ENCODE measurements at regions not wholly inside any gene's neighbourhood (a gene's known extent, or its start where the extent isn't known, plus 50 kb on each side); places are given as distances from the start of the nearest gene placed in this dataset.

- POLR2A ChIA-PET (ENCODE audit: partially characterized antibody) = no interaction called here
- 34% methylated on average over 7 of the region's 7 CpGs; no CpG with 5 or more reads in 1 of the 2 experiments for WGBS, 2 experiments (ENCODE audit: extremely low coverage in 1 of 2, insufficient coverage in 1 of 2, insufficient read length in 1 of 2, insufficient replicate concordance in 2 of 2, low coverage in 1 of 2, low lambda C conversion rate in 2 of 2, missing lambda C conversion rate in 1 of 2)
- Histone ChIP-seq H3K9me3 (ENCODE audit: insufficient read depth in 2 of 2, low read depth in 1 of 2, low read length in 1 of 2) (peaks cover 1 to 3% of the 10 kb centered on the region in 2 experiments; a peak in 1 of 4 replicates), H3K23ac (ENCODE audit: insufficient read length) (no peak overlapping the region), H4K91ac (replicated peaks; ENCODE audit: insufficient read length, low read length) (no peak overlapping the region), H3K79me1 (ENCODE audit: low read depth, low read length) (no peaks in the 10 kb centered on the region), H2BK12ac (ENCODE audit: low read depth, low read length) (peak overlapping the region; percentile 87; the same call in 1 of the 2 replicates), H3K14ac (ENCODE audit: insufficient read length) (no peak overlapping the region), H2BK20ac (ENCODE audit: low read length) (no peak overlapping the region; the same call in 1 of the 2 replicates), H3K9ac (replicated peaks in 1 of 4; ENCODE audit: extremely low read depth in 1 of 4, low read depth in 3 of 4, low read length in 3 of 4) (no peak overlapping the region), H2BK5ac (ENCODE audit: low read depth, low read length) (peak overlapping the region; percentile 54; the same call in 1 of the 2 replicates), H2BK15ac (ENCODE audit: low read length) (peak overlapping the region; percentile 97; the same call in 1 of the 2 replicates), H2BK120ac (replicated peaks; ENCODE audit: low read depth, low read length) (no peak overlapping the region), H4K5ac (ENCODE audit: insufficient read length, low read depth, low read length) (no peak overlapping the region), H3K4me1 (replicated peaks in 1 of 4; ENCODE audit: control insufficient read depth in 3 of 4, insufficient read depth in 4 of 4, low read length in 3 of 4) (peaks cover 0 to 9% (median 7%) of the 10 kb centered on the region in 4 experiments; a peak in 5 of 7 replicates), H3K27me3 (replicated peaks in 1 of 4; ENCODE audit: control insufficient read depth in 3 of 4, extremely low read depth in 1 of 4, insufficient read depth in 3 of 4, low read length in 3 of 4) (no peaks in the 10 kb centered on the region), H4K20me1 (replicated peaks in 1 of 2; ENCODE audit: control insufficient read depth in 1 of 2, insufficient read depth in 2 of 2, low read length in 2 of 2) (no peaks in the 10 kb centered on the region), H2AK5ac (ENCODE audit: low read depth, low read length) (no peak overlapping the region), H3K4ac (replicated peaks; ENCODE audit: insufficient read length, low read depth, low read length) (no peak overlapping the region), H3K18ac (ENCODE audit: extremely low read depth, low read length) (no peak overlapping the region), H2AFZ (ENCODE audit: low read length) (peak overlapping the region; percentile 29; the same call in 1 of the 2 replicates), H3K56ac (replicated peaks; ENCODE audit: insufficient read length, low read depth, low read length) (no peak overlapping the region), H3K4me2 (ENCODE audit: insufficient read depth in 1 of 2, low read depth in 2 of 2, low read length in 2 of 2) (peak overlapping the region in 1 of 2 experiments; percentile 7; a peak in 2 of 4 replicates), H3K27ac (ENCODE audit: low read depth, low read length) (no peak overlapping the region), H3K36me3 (ENCODE audit: control insufficient read depth in 2 of 4, insufficient read depth in 4 of 4, low read length in 3 of 4) (no peaks in the 10 kb centered on the region), H3K4me3 (ENCODE audit: extremely low read depth in 1 of 4, insufficient read depth in 2 of 4, low read depth in 3 of 4, low read length in 4 of 4) (no peak overlapping the region), H3K23me2 (ENCODE audit: low read depth, low read length) (no peaks in the 10 kb centered on the region), H4K8ac (ENCODE audit: extremely low read depth, insufficient read depth, low read length) (peak overlapping the region; percentile 59; the same call in 1 of the 2 replicates), H3K79me2 (ENCODE audit: control insufficient read depth in 1 of 2, insufficient read depth in 2 of 2, low read length in 2 of 2) (no peaks in the 10 kb centered on the region)
- FAIRE-seq (no peak), DNase-seq (ENCODE audit: low read depth in 1 of 2, low spot score in 2 of 2) (peak; percentile 60 to 87)
- CTCF ChIA-PET (ENCODE audit: partially characterized antibody) = interaction anchor here (0.8 to 7.6 kb wide), 37 partner anchors 10 to 994 kb away, joined by 3 to 99 read pairs (median 6); partner anchors contain the start of gene NCOA4
- TF ChIP-seq SP2 (IDR thresholded peaks at IDR 0.05; ENCODE audit: low read length) = no peak
- TF ChIP-seq SIX5 (IDR thresholded peaks at IDR 0.05; ENCODE audit: low read depth, low read length) = no peak
- no peak for TF ChIP-seq RNF2 (IDR thresholded peaks at IDR 0.05; ENCODE audit: borderline replicate concordance, low read depth, low read length, missing control alignments, poor library complexity, severe bottlenecking)
- peak; percentile 29; the same call in 1 of the 2 replicates for TF ChIP-seq TEAD4 (IDR thresholded peaks at IDR 0.05; ENCODE audit: low read depth, low read length)
- TF ChIP-seq MAX (IDR thresholded peaks at IDR 0.05) = peak; percentile 84
- TF ChIP-seq SIN3A (conservative IDR thresholded peaks at IDR 0.05 in 1 of 2, IDR thresholded peaks at IDR 0.05 in 1 of 2; ENCODE audit: low read depth in 1 of 2, low read length in 2 of 2) = 0 out of 4 replicates have a peak, but pooled peaks of 1 of the 2 experiments have one; percentile 52
- TF ChIP-seq FOSL1 (IDR thresholded peaks at IDR 0.05; ENCODE audit: insufficient read depth, low read depth, low read length) = no peak
- peak in 1 of 2 experiments; percentile 73; a peak in 1 of 4 replicates for TF ChIP-seq HDAC2 (IDR thresholded peaks at IDR 0.05; ENCODE audit: borderline replicate concordance in 1 of 2, low read depth in 2 of 2, low read length in 2 of 2)
- TF ChIP-seq YY1 (IDR thresholded peaks at IDR 0.05; ENCODE audit: low read depth, low read length) = peak; percentile 66; the same call in 1 of the 2 replicates
- TF ChIP-seq ATF2 (IDR thresholded peaks at IDR 0.05; ENCODE audit: low read length) = no peak
Measured at GRCh38 chr10:46228563-46229071, 58.2 kb upstream of the ANTXRL start.
